Spleen (tissue), 7 donors: ENCODE measurements at regions not wholly inside any gene's neighbourhood (a gene's known extent, or its start where the extent isn't known, plus 50 kb on each side); places are given as distances from the start of the nearest gene placed in this dataset.
"Not testable (repeated sequence)": the region's sequence is repeated elsewhere in the genome, so short reads cannot be mapped to it uniquely, and the experiment has no call there.

Experiments used
- POLR2AphosphoS5 ChIP-seq, 3 donors: sonication (generic); formaldehyde crosslinking; IDR thresholded peaks; one replicate each; pipeline ENCODE4 v1.5.1; 2017; ENCODE audit warnings: antibody characterized with exemption in 3 of 3
- TF ChIP-seq, protein P1 (sequence below), 11 experiments: fragments of 200-600 bp in 7 of 11; fragments of 450-650 bp in 4 of 11; sonication (generic) in 4 of 11; IDR thresholded peaks in 8 of 11; conservative IDR thresholded peaks in 3 of 11; 1 replicate in 7 of 11; 2 replicates in 4 of 11; pipeline versions ENCODE4 v1.4.0 to v1.8.0; 2016 to 2021; ENCODE audit warnings: antibody characterized with exemption in 11 of 11, inconsistent platforms in 4 of 11, mild to moderate bottlenecking in 1 of 11
- donor health status: DM: no; HTN: no; CAD: no; lungs with moderate emphysema.
- donor health status: DM: no; HTN: no; CAD: no.
- donor health status: DM: no; HTN: no; CAD: no.

DNA sequence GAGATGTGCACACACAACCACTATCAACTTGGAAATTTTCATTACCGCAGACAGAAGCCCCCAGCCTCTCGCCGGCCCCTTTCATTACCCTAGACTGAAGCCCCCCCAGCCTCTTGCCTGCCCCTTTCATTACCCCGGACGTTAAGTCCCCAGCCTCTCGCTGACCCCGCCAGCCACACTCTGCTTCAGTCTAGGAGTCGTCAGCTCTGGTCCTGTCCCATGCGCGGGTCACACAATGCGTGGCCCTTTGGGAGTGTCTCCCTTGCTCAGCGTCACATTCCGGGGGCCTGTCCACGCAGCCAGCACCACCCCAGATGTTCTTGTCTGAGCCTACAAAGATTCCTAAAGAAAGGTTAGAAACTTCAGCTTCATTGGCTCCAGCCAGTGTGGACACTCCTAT, 157.7 kb downstream of the LAT start:
- TF ChIP-seq, protein P1, sequence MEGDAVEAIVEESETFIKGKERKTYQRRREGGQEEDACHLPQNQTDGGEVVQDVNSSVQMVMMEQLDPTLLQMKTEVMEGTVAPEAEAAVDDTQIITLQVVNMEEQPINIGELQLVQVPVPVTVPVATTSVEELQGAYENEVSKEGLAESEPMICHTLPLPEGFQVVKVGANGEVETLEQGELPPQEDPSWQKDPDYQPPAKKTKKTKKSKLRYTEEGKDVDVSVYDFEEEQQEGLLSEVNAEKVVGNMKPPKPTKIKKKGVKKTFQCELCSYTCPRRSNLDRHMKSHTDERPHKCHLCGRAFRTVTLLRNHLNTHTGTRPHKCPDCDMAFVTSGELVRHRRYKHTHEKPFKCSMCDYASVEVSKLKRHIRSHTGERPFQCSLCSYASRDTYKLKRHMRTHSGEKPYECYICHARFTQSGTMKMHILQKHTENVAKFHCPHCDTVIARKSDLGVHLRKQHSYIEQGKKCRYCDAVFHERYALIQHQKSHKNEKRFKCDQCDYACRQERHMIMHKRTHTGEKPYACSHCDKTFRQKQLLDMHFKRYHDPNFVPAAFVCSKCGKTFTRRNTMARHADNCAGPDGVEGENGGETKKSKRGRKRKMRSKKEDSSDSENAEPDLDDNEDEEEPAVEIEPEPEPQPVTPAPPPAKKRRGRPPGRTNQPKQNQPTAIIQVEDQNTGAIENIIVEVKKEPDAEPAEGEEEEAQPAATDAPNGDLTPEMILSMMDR (IDR thresholded peaks at IDR 0.05 in 8 of 11, conservative IDR thresholded peaks at IDR 0.05 in 3 of 11): not testable (repeated sequence)
- TF ChIP-seq POLR2AphosphoS5 (IDR thresholded peaks at IDR 0.05): not testable (repeated sequence)
